ENCODE measurements at regions not wholly inside any gene's neighbourhood (a gene's known extent, or its start where the extent isn't known, plus 50 kb on each side); places are given as distances from the start of the nearest gene placed in this dataset.

GRCh38 chr17:68707031-68707430, 105.9 kb upstream of the FAM20A start:
- TF ChIP-seq POLR2A (IDR thresholded peaks at IDR 0.05; ENCODE audit: low read length): no peak
- TF ChIP-seq GATA1 (IDR thresholded peaks at IDR 0.05; ENCODE audit: low read depth, low read length): no peak

Measured in erythroblast (primary cell).